Central memory CD8-positive, alpha-beta T cell (primary cell): ENCODE measurements at regions not wholly inside any gene's neighbourhood (a gene's known extent, or its start where the extent isn't known, plus 50 kb on each side); places are given as distances from the start of the nearest gene placed in this dataset.

Source experiments
- ATAC-seq: fragments of 150-1000 bp; cut with Tn5 transposase; replicated peaks from 2 replicates; pipeline ENCODE4 v1.10.0; 2022; ENCODE audit warnings: mild to moderate bottlenecking, moderate FRiP score, moderate number of reproducible peaks; ENCODE audit not compliant: poor library complexity, severe bottlenecking; ENCODE audit errors: extremely low read depth
- DNase-seq, 2 donors: peaks; one replicate each; pipeline ENCODE4 v3.0.0; 2021; ENCODE audit warnings: low spot score in 2 of 2
- H3K27ac Mint-ChIP-seq: one replicate; pipeline ENCODE4 v1.8.0; 2022; ENCODE audit warnings: low read depth, mild to moderate bottlenecking, moderate library complexity, mixed read lengths
- H3K27me3 Mint-ChIP-seq: one replicate; pipeline ENCODE4 v1.8.0; 2022; ENCODE audit warnings: mixed read lengths
- H3K36me3 Mint-ChIP-seq: one replicate; pipeline ENCODE4 v1.8.0; 2022; ENCODE audit warnings: mild to moderate bottlenecking, moderate library complexity, mixed read lengths; ENCODE audit not compliant: insufficient read depth
- H3K4me1 Mint-ChIP-seq: one replicate; pipeline ENCODE4 v1.8.0; 2022; ENCODE audit warnings: mixed read lengths
- H3K4me3 Mint-ChIP-seq: one replicate; pipeline ENCODE4 v1.8.0; 2022; ENCODE audit warnings: mild to moderate bottlenecking, moderate library complexity, mixed read lengths
- H3K9me3 Mint-ChIP-seq: one replicate; pipeline ENCODE4 v1.8.0; 2022; ENCODE audit warnings: mixed read lengths

- Mint-ChIP-seq H3K36me3 (no peaks in the 10 kb centered on the region), H3K9me3 (peaks cover 5% of the 10 kb centered on the region), H3K27ac (no peak overlapping the region), H3K4me3 (no peak overlapping the region), H3K27me3 (no peaks in the 10 kb centered on the region), H3K4me1 (no peaks in the 10 kb centered on the region)
- ATAC-seq, result no peak
- no peak for DNase-seq
These were observed 101.8 kb upstream of the DDX18 start for GRCh38 chr2:117712684-117713083.

GRCh38 chr2:117714110-117714509 is 100.4 kb upstream of the DDX18 start:
- no peak overlapping the region for H3K4me3 Mint-ChIP-seq
- no peak overlapping the region for H3K27ac Mint-ChIP-seq
- no peaks in the 10 kb centered on the region for H3K36me3 Mint-ChIP-seq
- H3K27me3 Mint-ChIP-seq, result no peaks in the 10 kb centered on the region
- ATAC-seq, result no peak
- no peaks in the 10 kb centered on the region for H3K4me1 Mint-ChIP-seq
- H3K9me3 Mint-ChIP-seq, result peaks cover 5% of the 10 kb centered on the region
- DNase-seq, result no peak

GRCh38 chr2:117714745-117715417 is 99.6 kb upstream of the DDX18 start:
- H3K4me1 Mint-ChIP-seq, result no peaks in the 10 kb centered on the region
- no peaks in the 10 kb centered on the region for H3K27me3 Mint-ChIP-seq
- H3K4me3 Mint-ChIP-seq, result no peak overlapping the region
- no peak overlapping the region for H3K27ac Mint-ChIP-seq
- DNase-seq (no peak), ATAC-seq (no peak)
- H3K9me3 Mint-ChIP-seq, result peaks cover 5% of the 10 kb centered on the region
- no peaks in the 10 kb centered on the region for H3K36me3 Mint-ChIP-seq

- H3K27me3 Mint-ChIP-seq, result no peaks in the 10 kb centered on the region
- H3K27ac Mint-ChIP-seq, result no peak overlapping the region
- ATAC-seq (no peak), DNase-seq (no peak)
- no peaks in the 10 kb centered on the region for H3K4me1 Mint-ChIP-seq
- peaks cover 5% of the 10 kb centered on the region for H3K9me3 Mint-ChIP-seq
- H3K36me3 Mint-ChIP-seq, result no peaks in the 10 kb centered on the region
- H3K4me3 Mint-ChIP-seq, result no peak overlapping the region
These were observed 98.0 kb upstream of the DDX18 start for GRCh38 chr2:117716505-117716904.

GRCh38 chr2:117717072-117717471 is 97.4 kb upstream of the DDX18 start:
- DNase-seq (no peak), ATAC-seq (no peak)
- Mint-ChIP-seq H3K27me3 (no peaks in the 10 kb centered on the region), H3K36me3 (no peaks in the 10 kb centered on the region), H3K27ac (no peak overlapping the region), H3K9me3 (peaks cover 5% of the 10 kb centered on the region), H3K4me1 (peaks cover 4% of the 10 kb centered on the region), H3K4me3 (no peak overlapping the region)

GRCh38 chr2:117718048-117718447 is 96.4 kb upstream of the DDX18 start:
- H3K36me3 Mint-ChIP-seq, result no peaks in the 10 kb centered on the region
- H3K4me1 Mint-ChIP-seq, result peaks cover 10% of the 10 kb centered on the region
- DNase-seq, result no peak
- H3K27me3 Mint-ChIP-seq, result no peaks in the 10 kb centered on the region
- H3K4me3 Mint-ChIP-seq, result no peak overlapping the region
- no peak for ATAC-seq
- no peaks in the 10 kb centered on the region for H3K9me3 Mint-ChIP-seq
- H3K27ac Mint-ChIP-seq, result no peak overlapping the region

- Mint-ChIP-seq H3K9me3 (no peaks in the 10 kb centered on the region), H3K4me3 (no peak overlapping the region)
These were observed 93.7 kb upstream of the DDX18 start for GRCh38 chr2:117720765-117721164.

GRCh38 chr2:117723483-117723882 is 91.0 kb upstream of the DDX18 start:
- no peaks in the 10 kb centered on the region for H3K36me3 Mint-ChIP-seq
- DNase-seq, result no peak
- ATAC-seq, result no peak
- H3K27me3 Mint-ChIP-seq, result no peaks in the 10 kb centered on the region
- no peak overlapping the region for H3K4me3 Mint-ChIP-seq
- H3K27ac Mint-ChIP-seq, result peak overlapping the region; percentile 11
- peaks cover 10% of the 10 kb centered on the region for H3K4me1 Mint-ChIP-seq
- H3K9me3 Mint-ChIP-seq, result no peaks in the 10 kb centered on the region

More at GRCh38 chr2:117720765-117721164, 93.7 kb upstream of the DDX18 start:
- Mint-ChIP-seq H3K4me1 (peaks cover 10% of the 10 kb centered on the region), H3K27ac (no peak overlapping the region), H3K27me3 (no peaks in the 10 kb centered on the region), H3K36me3 (no peaks in the 10 kb centered on the region)
- DNase-seq (no peak), ATAC-seq (no peak)

- DNase-seq (no peak), ATAC-seq (no peak)
- no peak overlapping the region for H3K27ac Mint-ChIP-seq
- H3K4me1 Mint-ChIP-seq, result peaks cover 10% of the 10 kb centered on the region
- no peaks in the 10 kb centered on the region for H3K27me3 Mint-ChIP-seq
- H3K9me3 Mint-ChIP-seq, result no peaks in the 10 kb centered on the region
- no peaks in the 10 kb centered on the region for H3K36me3 Mint-ChIP-seq
- no peak overlapping the region for H3K4me3 Mint-ChIP-seq
These were observed 90.5 kb upstream of the DDX18 start for GRCh38 chr2:117723888-117724434.

GRCh38 chr2:117726747-117727146 is 87.7 kb upstream of the DDX18 start:
- peaks cover 9% of the 10 kb centered on the region for H3K4me1 Mint-ChIP-seq
- H3K4me3 Mint-ChIP-seq, result no peak overlapping the region
- peaks cover 4% of the 10 kb centered on the region for H3K9me3 Mint-ChIP-seq
- ATAC-seq (no peak), DNase-seq (no peak)
- no peaks in the 10 kb centered on the region for H3K27me3 Mint-ChIP-seq
- no peaks in the 10 kb centered on the region for H3K36me3 Mint-ChIP-seq
- no peak overlapping the region for H3K27ac Mint-ChIP-seq

- no peaks in the 10 kb centered on the region for H3K36me3 Mint-ChIP-seq
- ATAC-seq, result no peak
- peaks cover 18% of the 10 kb centered on the region for H3K27me3 Mint-ChIP-seq
- peaks cover 9% of the 10 kb centered on the region for H3K9me3 Mint-ChIP-seq
- H3K4me1 Mint-ChIP-seq, result peaks cover 5% of the 10 kb centered on the region
- no peak for DNase-seq
- H3K27ac Mint-ChIP-seq, result no peak overlapping the region
- no peak overlapping the region for H3K4me3 Mint-ChIP-seq
These were observed 76.6 kb upstream of the DDX18 start for GRCh38 chr2:117737846-117738245.

GRCh38 chr2:117738991-117739839 is 75.3 kb upstream of the DDX18 start:
- Mint-ChIP-seq H3K4me1 (peaks cover 5% of the 10 kb centered on the region), H3K27ac (no peak overlapping the region), H3K9me3 (peaks cover 9% of the 10 kb centered on the region), H3K27me3 (peaks cover 22% of the 10 kb centered on the region), H3K36me3 (no peaks in the 10 kb centered on the region), H3K4me3 (no peak overlapping the region)
- no peak for DNase-seq
- ATAC-seq, result no peak

- no peak overlapping the region for H3K4me3 Mint-ChIP-seq
- no peak overlapping the region for H3K27ac Mint-ChIP-seq
- peaks cover 39% of the 10 kb centered on the region for H3K27me3 Mint-ChIP-seq
- peaks cover 8% of the 10 kb centered on the region for H3K9me3 Mint-ChIP-seq
- ATAC-seq (no peak), DNase-seq (no peak)
- H3K4me1 Mint-ChIP-seq, result no peaks in the 10 kb centered on the region
- no peaks in the 10 kb centered on the region for H3K36me3 Mint-ChIP-seq
These were observed 69.0 kb upstream of the DDX18 start for GRCh38 chr2:117745537-117745936.
